Fibroblast of lung (primary cell): ENCODE measurements at regions not wholly inside any gene's neighbourhood (a gene's known extent, or its start where the extent isn't known, plus 50 kb on each side); places are given as distances from the start of the nearest gene placed in this dataset.

Source experiments
- DNase-seq, 2 donors: peaks; one replicate each; pipeline versions ENCODE4 v3.0.0 to v3.0.0-alpha.2; 2010; ENCODE audit warnings: low read depth in 2 of 2
- H2AFZ ChIP-seq: 2 replicates; pipeline ENCODE4 v1.5.1; 2012; ENCODE audit warnings: low read length, control low read depth, inconsistent platforms
- H3K27ac ChIP-seq: 2 replicates; pipeline ENCODE4 v1.5.1; 2011; ENCODE audit warnings: low read length, control low read depth; ENCODE audit not compliant: insufficient read depth
- H3K27me3 ChIP-seq: 2 replicates; pipeline ENCODE4 v1.5.1; 2011; ENCODE audit warnings: mild to moderate bottlenecking, low read length; ENCODE audit not compliant: control insufficient read depth, insufficient read depth
- H3K36me3 ChIP-seq: 2 replicates; pipeline ENCODE4 v1.5.1; 2011; ENCODE audit warnings: low read length; ENCODE audit not compliant: control insufficient read depth, insufficient read depth
- H3K4me1 ChIP-seq: 2 replicates; pipeline ENCODE4 v1.5.1; 2011; ENCODE audit warnings: low read length; ENCODE audit not compliant: control insufficient read depth, insufficient read depth; ENCODE audit errors: extremely low read depth
- H3K4me2 ChIP-seq: 2 replicates; pipeline ENCODE4 v1.5.1; 2011; ENCODE audit warnings: low read length, control low read depth; ENCODE audit not compliant: insufficient read depth; ENCODE audit errors: extremely low read depth
- H3K4me3 ChIP-seq, 4 experiments: fragments of 200-600 bp in 1 of 4; sonication (generic) in 1 of 4; replicated peaks in 1 of 4; 2 replicates each; pipeline ENCODE4 v1.5.1; 2011 to 2016; ENCODE audit warnings: low read length in 4 of 4, low read depth in 3 of 4, mild to moderate bottlenecking in 3 of 4, control low read depth in 2 of 4, inconsistent platforms in 1 of 4, mixed read lengths in 1 of 4; ENCODE audit not compliant: insufficient read depth in 1 of 4; ENCODE audit errors: control extremely low read depth in 1 of 4
- H3K79me2 ChIP-seq: 2 replicates; pipeline ENCODE4 v1.5.1; 2012; ENCODE audit warnings: mild to moderate bottlenecking, low read length, inconsistent platforms; ENCODE audit not compliant: control insufficient read depth, insufficient read depth
- H3K9ac ChIP-seq: 2 replicates; pipeline ENCODE4 v1.5.1; 2011; ENCODE audit warnings: mild to moderate bottlenecking, low read length, control low read depth; ENCODE audit not compliant: insufficient read depth
- H3K9me3 ChIP-seq: 2 replicates; pipeline ENCODE4 v1.5.1; 2012; ENCODE audit warnings: low read depth, low read length; ENCODE audit not compliant: control insufficient read depth, insufficient read depth
- H4K20me1 ChIP-seq: 2 replicates; pipeline ENCODE4 v1.5.1; 2011; ENCODE audit warnings: low read length; ENCODE audit not compliant: control insufficient read depth, insufficient read depth; ENCODE audit errors: extremely low read depth
- EZH2 ChIP-seq: IDR thresholded peaks from 2 replicates; pipeline ENCODE4 v1.5.1; 2012; ENCODE audit warnings: low read length, control low read depth, mild to moderate bottlenecking; ENCODE audit errors: missing control alignments
- TF ChIP-seq, protein P1 (sequence below), 2 donors: IDR thresholded peaks in 1 of 2; conservative IDR thresholded peaks in 1 of 2; 1 replicate in 1 of 2; 2 replicates in 1 of 2; pipeline ENCODE4 v1.5.1; 2011 to 2012; ENCODE audit warnings: low read length in 2 of 2, control low read depth in 1 of 2, inconsistent platforms in 1 of 2, low read depth in 1 of 2, mild to moderate bottlenecking in 1 of 2

- H3K9me3 ChIP-seq: no peaks in the 10 kb centered on the region
- H3K4me3 ChIP-seq: no peak overlapping the region
- no peak for DNase-seq
- no peak overlapping the region for H3K4me2 ChIP-seq
- no peak overlapping the region for H3K27ac ChIP-seq
- H3K4me1 ChIP-seq: no peaks in the 10 kb centered on the region
- TF ChIP-seq, protein P1, sequence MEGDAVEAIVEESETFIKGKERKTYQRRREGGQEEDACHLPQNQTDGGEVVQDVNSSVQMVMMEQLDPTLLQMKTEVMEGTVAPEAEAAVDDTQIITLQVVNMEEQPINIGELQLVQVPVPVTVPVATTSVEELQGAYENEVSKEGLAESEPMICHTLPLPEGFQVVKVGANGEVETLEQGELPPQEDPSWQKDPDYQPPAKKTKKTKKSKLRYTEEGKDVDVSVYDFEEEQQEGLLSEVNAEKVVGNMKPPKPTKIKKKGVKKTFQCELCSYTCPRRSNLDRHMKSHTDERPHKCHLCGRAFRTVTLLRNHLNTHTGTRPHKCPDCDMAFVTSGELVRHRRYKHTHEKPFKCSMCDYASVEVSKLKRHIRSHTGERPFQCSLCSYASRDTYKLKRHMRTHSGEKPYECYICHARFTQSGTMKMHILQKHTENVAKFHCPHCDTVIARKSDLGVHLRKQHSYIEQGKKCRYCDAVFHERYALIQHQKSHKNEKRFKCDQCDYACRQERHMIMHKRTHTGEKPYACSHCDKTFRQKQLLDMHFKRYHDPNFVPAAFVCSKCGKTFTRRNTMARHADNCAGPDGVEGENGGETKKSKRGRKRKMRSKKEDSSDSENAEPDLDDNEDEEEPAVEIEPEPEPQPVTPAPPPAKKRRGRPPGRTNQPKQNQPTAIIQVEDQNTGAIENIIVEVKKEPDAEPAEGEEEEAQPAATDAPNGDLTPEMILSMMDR (conservative IDR thresholded peaks at IDR 0.05 in 1 of 2, IDR thresholded peaks at IDR 0.05 in 1 of 2; ENCODE audit: low read depth in 1 of 2, low read length in 2 of 2): no peak
- no peak for TF ChIP-seq EZH2
- H3K36me3 ChIP-seq: no peaks in the 10 kb centered on the region
- H3K27me3 ChIP-seq: no peaks in the 10 kb centered on the region
- H3K9ac ChIP-seq: no peak overlapping the region
- no peaks in the 10 kb centered on the region for H3K79me2 ChIP-seq
- H2AFZ ChIP-seq: no peak overlapping the region
- no peaks in the 10 kb centered on the region for H4K20me1 ChIP-seq
These were observed 91.6 kb upstream of the NLRP2B start for GRCh38 chrX:57771689-57772088.

- H3K4me1 ChIP-seq: no peaks in the 10 kb centered on the region
- no peaks in the 10 kb centered on the region for H4K20me1 ChIP-seq
These were observed 72.8 kb upstream of the NLRP2B start for GRCh38 chrX:57752866-57753265.

DNA sequence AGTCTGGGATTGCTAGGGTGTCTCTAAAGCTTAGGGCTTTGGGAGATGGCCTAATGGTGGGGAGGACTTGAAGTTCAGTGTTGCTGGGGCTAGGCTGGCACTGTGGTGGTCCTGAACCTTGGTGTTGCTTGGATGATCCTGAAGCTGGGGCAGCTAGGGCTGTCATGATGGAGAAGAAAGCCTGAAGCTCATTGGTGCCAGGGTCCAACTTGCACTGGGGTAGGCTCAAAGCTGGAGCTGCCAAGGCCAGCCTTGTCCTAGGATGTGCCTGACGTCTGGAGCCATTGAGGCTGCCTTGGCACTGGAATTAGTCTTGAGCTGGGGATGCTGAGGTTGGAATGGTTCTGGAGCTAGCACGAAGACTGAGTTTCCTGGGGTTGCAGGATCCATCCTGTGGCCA is 61.0 kb upstream of the NLRP2B start:
- Histone ChIP-seq H3K36me3 (no peaks in the 10 kb centered on the region), H3K27ac (no peak overlapping the region), H3K4me1 (no peaks in the 10 kb centered on the region), H3K27me3 (no peaks in the 10 kb centered on the region), H3K4me3 (no peak overlapping the region), H4K20me1 (no peaks in the 10 kb centered on the region), H3K79me2 (no peaks in the 10 kb centered on the region), H3K4me2 (no peak overlapping the region), H3K9ac (no peak overlapping the region), H3K9me3 (no peaks in the 10 kb centered on the region), H2AFZ (no peak overlapping the region)
- TF ChIP-seq EZH2: no peak
- TF ChIP-seq, protein P1 (conservative IDR thresholded peaks at IDR 0.05 in 1 of 2, IDR thresholded peaks at IDR 0.05 in 1 of 2; ENCODE audit: low read depth in 1 of 2, low read length in 2 of 2): no peak
- DNase-seq: no peak

More at GRCh38 chrX:57752866-57753265, 72.8 kb upstream of the NLRP2B start:
- no peak overlapping the region for H3K27ac ChIP-seq
- H3K4me3 ChIP-seq: no peak overlapping the region
- H3K9me3 ChIP-seq: no peaks in the 10 kb centered on the region
- no peak overlapping the region for H3K4me2 ChIP-seq
- no peak for DNase-seq
- TF ChIP-seq, protein P1 (conservative IDR thresholded peaks at IDR 0.05 in 1 of 2, IDR thresholded peaks at IDR 0.05 in 1 of 2; ENCODE audit: low read depth in 1 of 2, low read length in 2 of 2): no peak
- TF ChIP-seq EZH2: no peak
- no peak overlapping the region for H2AFZ ChIP-seq
- H3K27me3 ChIP-seq: no peaks in the 10 kb centered on the region
- H3K36me3 ChIP-seq: no peaks in the 10 kb centered on the region
- no peaks in the 10 kb centered on the region for H3K79me2 ChIP-seq
- no peak overlapping the region for H3K9ac ChIP-seq
